Uterus (tissue), 3 donors: ENCODE measurements at regions not wholly inside any gene's neighbourhood (a gene's known extent, or its start where the extent isn't known, plus 50 kb on each side); places are given as distances from the start of the nearest gene placed in this dataset.

ENCODE experiments used
- DNase-seq, 2 donors: peaks; one replicate each; pipeline ENCODE4 v3.0.0-alpha.2; 2019 to 2020
- H3K27ac ChIP-seq, 2 donors: fragments of 200-600 bp; sonication (generic); 1 replicate in 1 of 2; 2 replicates in 1 of 2; pipeline ENCODE4 v1.5.1; 2016 to 2018
- H3K27me3 ChIP-seq, 2 donors: fragments of 200-600 bp; sonication (generic); one replicate each; pipeline ENCODE4 v1.5.1; 2018 to 2019; ENCODE audit warnings: control low read depth in 1 of 2
- H3K36me3 ChIP-seq, 2 donors: fragments of 200-600 bp; sonication (generic); one replicate each; pipeline ENCODE4 v1.5.1; 2019; ENCODE audit warnings: control low read depth in 1 of 2
- H3K4me1 ChIP-seq, 2 donors: fragments of 200-600 bp; sonication (generic); one replicate each; pipeline ENCODE4 v1.5.1; 2018 to 2019; ENCODE audit warnings: control low read depth in 1 of 2
- H3K4me3 ChIP-seq, 2 donors: fragments of 200-600 bp; sonication (generic); 1 replicate in 1 of 2; 2 replicates in 1 of 2; pipeline ENCODE4 v1.5.1; 2018 to 2019; ENCODE audit warnings: mild to moderate bottlenecking in 1 of 2
- H3K9me3 ChIP-seq, 2 donors: fragments of 200-600 bp; sonication (generic); one replicate each; pipeline ENCODE4 v1.5.1; 2019; ENCODE audit warnings: control low read depth in 1 of 2
- CTCF ChIP-seq, 4 experiments: fragments of 200-600 bp in 2 of 4; fragments of 450-650 bp in 2 of 4; sonication (generic) in 2 of 4; IDR thresholded peaks; one replicate each; pipeline ENCODE4 v1.5.1; 2016 to 2019; ENCODE audit warnings: antibody characterized with exemption in 4 of 4, mild to moderate bottlenecking in 2 of 4, moderate library complexity in 1 of 4
- POLR2A ChIP-seq, 2 donors: fragments of 450-650 bp; IDR thresholded peaks; one replicate each; pipeline ENCODE4 v1.6.1; 2016; ENCODE audit warnings: antibody characterized with exemption in 2 of 2, mild to moderate bottlenecking in 1 of 2, moderate library complexity in 1 of 2
- intact Hi-C: fragments of 100-400 bp; cut with DNase I; formaldehyde crosslinking; loops from one replicate; pipeline ENCODE4 v1.15.1; 2023; ENCODE audit warnings: low total_unique reads
- donor health status: DM: yes; HTN: yes; CAD: no.

DNA sequence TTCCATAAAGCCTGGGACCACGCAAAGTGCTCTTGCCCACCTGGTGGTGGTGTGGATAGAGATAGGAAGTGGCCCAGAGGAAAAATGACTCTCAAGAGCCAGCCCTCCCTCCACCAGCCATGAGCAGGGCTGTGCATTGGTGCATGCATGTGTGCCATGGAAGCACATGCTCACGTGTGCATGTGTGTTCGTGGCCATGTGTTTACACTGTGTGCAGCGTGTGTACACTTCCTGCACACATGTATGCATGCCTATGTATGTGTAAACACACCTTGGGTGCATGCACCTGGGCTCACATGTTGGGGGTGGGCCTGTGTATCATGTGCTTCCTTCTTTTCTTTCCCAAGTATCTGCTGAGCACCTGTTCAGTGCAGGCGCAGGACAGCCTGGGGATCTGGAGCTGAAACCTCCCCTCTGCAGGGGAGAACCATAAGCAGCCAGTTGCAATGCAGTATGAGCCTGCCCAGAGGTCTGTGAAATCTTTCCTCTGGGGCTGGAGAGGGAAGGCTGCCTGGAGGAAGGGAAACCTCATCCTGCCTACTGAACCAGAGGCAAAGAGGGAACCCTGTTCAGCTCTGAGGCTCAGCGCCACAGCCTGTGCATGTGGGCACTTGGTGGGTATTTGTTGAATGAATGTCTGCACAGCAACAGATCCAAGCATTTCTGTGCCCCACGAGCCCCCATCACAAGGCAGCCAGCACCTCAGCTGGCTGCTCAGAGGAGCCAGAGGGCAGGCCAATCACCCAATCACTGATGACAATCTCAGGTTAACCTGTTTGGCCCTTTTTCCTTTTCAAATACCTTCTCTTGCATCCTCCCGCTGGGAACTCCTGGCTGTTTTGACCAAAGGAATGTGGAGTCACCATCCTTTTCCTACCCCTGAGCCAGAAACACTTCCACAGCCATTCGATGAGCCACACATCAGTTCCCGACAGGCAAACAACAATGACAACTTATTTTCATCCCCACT lies 327.0 kb downstream of the NPHP4 start:
- no peaks in the 10 kb centered on the region for H3K9me3 ChIP-seq
- no peaks in the 10 kb centered on the region for H3K36me3 ChIP-seq
- no peak for TF ChIP-seq POLR2A (IDR thresholded peaks at IDR 0.05)
- H3K27me3 ChIP-seq: no peaks in the 10 kb centered on the region
- intact Hi-C loops: no loop called here
- no peak overlapping the region for H3K4me3 ChIP-seq
- no peak overlapping the region for H3K27ac ChIP-seq
- DNase-seq: no peak
- H3K4me1 ChIP-seq: no peaks in the 10 kb centered on the region

- TF ChIP-seq CTCF (IDR thresholded peaks at IDR 0.05): no peak
- TF ChIP-seq POLR2A (IDR thresholded peaks at IDR 0.05): no peak
- intact Hi-C loops: no loop called here
- Histone ChIP-seq H3K27me3 (no peaks in the 10 kb centered on the region), H3K27ac (no peak overlapping the region), H3K9me3 (no peaks in the 10 kb centered on the region), H3K36me3 (no peaks in the 10 kb centered on the region), H3K4me1 (no peaks in the 10 kb centered on the region), H3K4me3 (no peak overlapping the region)
- no peak for DNase-seq
Observed at GRCh38 chr1:5664081-5664768, 328.0 kb downstream of the NPHP4 start.

- TF ChIP-seq POLR2A (IDR thresholded peaks at IDR 0.05) (no peak), CTCF (IDR thresholded peaks at IDR 0.05) (no peak)
- H3K27me3 ChIP-seq: no peaks in the 10 kb centered on the region
- no peak for DNase-seq
- H3K9me3 ChIP-seq: no peaks in the 10 kb centered on the region
- H3K36me3 ChIP-seq: no peaks in the 10 kb centered on the region
- no peaks in the 10 kb centered on the region for H3K4me1 ChIP-seq
- intact Hi-C loops: no loop called here
- no peak overlapping the region for H3K4me3 ChIP-seq
- no peak overlapping the region for H3K27ac ChIP-seq
Observed at GRCh38 chr1:5662744-5663126, 329.5 kb downstream of the NPHP4 start.

GRCh38 chr1:5662086-5662743 lies 330.0 kb downstream of the NPHP4 start:
- Histone ChIP-seq H3K9me3 (no peaks in the 10 kb centered on the region), H3K27ac (no peak overlapping the region), H3K27me3 (no peaks in the 10 kb centered on the region), H3K4me1 (no peaks in the 10 kb centered on the region), H3K4me3 (no peak overlapping the region), H3K36me3 (no peaks in the 10 kb centered on the region)
- intact Hi-C loops: no loop called here
- no peak for DNase-seq
- TF ChIP-seq POLR2A (IDR thresholded peaks at IDR 0.05) (no peak), CTCF (IDR thresholded peaks at IDR 0.05) (no peak)

GRCh38 chr1:5661196-5662085 lies 330.8 kb downstream of the NPHP4 start:
- no peaks in the 10 kb centered on the region for H3K36me3 ChIP-seq
- DNase-seq: no peak
- intact Hi-C loops: no loop called here

More at GRCh38 chr1:5661196-5662085, 330.8 kb downstream of the NPHP4 start:
- H3K9me3 ChIP-seq: no peaks in the 10 kb centered on the region
- no peaks in the 10 kb centered on the region for H3K27me3 ChIP-seq
- no peak overlapping the region for H3K4me3 ChIP-seq
- no peak overlapping the region for H3K27ac ChIP-seq
- no peaks in the 10 kb centered on the region for H3K4me1 ChIP-seq
- TF ChIP-seq CTCF (IDR thresholded peaks at IDR 0.05): no peak
- no peak for TF ChIP-seq POLR2A (IDR thresholded peaks at IDR 0.05)
